Stimulated activated CD4-positive, alpha-beta T cell treated with anti-CD3 and anti-CD28 coated beads, Interleukin-12 subunit alpha, Interleukin-12 subunit beta, amount 100 ng/mL, for 48 hours (primary cell): ENCODE measurements at regions not wholly inside any gene's neighbourhood (a gene's known extent, or its start where the extent isn't known, plus 50 kb on each side); places are given as distances from the start of the nearest gene placed in this dataset.
A peak's percentile ranks its signal among the peaks of the same experiment; 100 is the strongest.
"Not testable (repeated sequence)": the region's sequence is repeated elsewhere in the genome, so short reads cannot be mapped to it uniquely, and the experiment has no call there.

Source experiments
- DNase-seq, 3 donors: peaks; one replicate each; pipeline ENCODE4 v3.0.0-alpha.2; 2020; ENCODE audit warnings: low read depth in 2 of 3, low spot score in 1 of 3

- DNase-seq: not testable (repeated sequence)
Measured at GRCh38 chr2:87196720-87197388, 175.2 kb upstream of the PLGLB1 start.

GRCh38 chr2:87198422-87198821, 176.8 kb upstream of the PLGLB1 start:
- DNase-seq: not testable (repeated sequence)

- not testable (repeated sequence) for DNase-seq
Measured at GRCh38 chr2:87199228-87199627, 177.6 kb upstream of the PLGLB1 start.

- DNase-seq: not testable (repeated sequence)
Measured at GRCh38 chr2:87204569-87205147, 183.0 kb upstream of the PLGLB1 start.

DNA sequence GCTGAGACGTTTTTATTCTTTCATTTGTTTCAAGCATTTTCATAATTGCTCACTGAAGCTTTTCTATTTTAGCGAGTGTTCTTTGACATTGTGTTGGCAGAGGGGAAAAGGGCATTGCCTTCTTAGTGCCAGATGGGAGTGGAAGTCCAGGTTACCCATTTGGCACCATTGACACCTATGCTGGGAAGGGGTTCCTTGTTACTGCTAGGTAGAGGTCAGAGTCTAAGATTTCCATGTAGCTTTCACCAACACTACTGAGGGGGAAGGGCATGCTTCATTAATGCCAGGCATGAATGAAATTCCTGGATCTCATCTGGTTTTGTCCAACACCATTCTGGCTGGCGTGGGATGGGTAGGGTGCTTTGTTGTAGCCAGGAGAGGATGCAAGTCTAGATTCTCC, 191.3 kb upstream of the PLGLB1 start:
- not testable (repeated sequence) for DNase-seq

DNA sequence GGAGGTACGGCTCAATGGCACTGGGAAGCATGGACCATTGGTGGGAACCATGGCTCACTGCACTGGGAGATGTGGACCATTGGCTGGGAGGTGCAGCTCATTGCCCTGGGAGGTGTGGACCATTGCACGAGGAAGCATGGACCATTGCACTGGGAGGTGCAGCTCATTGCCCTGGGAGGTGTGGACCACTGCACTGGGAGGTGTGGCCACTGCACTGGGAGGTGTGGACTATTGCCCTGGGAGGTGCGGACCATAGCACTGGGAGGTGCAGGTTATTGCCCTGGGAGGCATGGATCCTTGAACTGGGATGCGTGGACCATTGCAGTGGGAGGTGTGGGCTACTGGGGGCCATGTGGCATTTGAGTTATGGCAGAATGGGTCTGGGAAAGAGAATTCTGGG, 195.4 kb upstream of the PLGLB1 start:
- DNase-seq: not testable (repeated sequence)

GRCh38 chr2:87217741-87218410, 196.2 kb upstream of the PLGLB1 start:
- peak; percentile 43 to 77 (median 69) for DNase-seq

DNA sequence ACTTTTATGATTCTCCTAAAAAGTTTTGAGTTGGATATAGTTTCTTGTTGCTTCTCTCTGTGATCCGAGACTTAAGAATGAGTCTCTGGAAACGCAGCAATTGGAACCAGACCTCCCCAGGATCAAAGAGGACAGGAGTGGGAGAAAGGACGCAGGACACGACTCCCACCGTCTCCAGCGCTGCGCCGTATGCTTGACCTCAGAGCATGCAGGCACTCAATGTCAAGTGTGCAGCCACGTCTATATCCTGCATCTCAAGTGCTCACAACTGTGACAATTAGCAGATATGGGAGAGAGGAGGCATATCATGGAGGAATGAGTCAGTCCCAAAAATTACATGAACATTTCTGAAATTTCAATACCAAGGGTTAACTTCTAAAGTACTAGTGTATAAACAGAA, 199.0 kb upstream of the PLGLB1 start:
- not testable (repeated sequence) for DNase-seq

GRCh38 chr2:87222131-87222530, 200.5 kb upstream of the PLGLB1 start:
- not testable (repeated sequence) for DNase-seq

- DNase-seq: not testable (repeated sequence)
Measured at GRCh38 chr2:87223873-87224272, 202.2 kb upstream of the PLGLB1 start.

DNA sequence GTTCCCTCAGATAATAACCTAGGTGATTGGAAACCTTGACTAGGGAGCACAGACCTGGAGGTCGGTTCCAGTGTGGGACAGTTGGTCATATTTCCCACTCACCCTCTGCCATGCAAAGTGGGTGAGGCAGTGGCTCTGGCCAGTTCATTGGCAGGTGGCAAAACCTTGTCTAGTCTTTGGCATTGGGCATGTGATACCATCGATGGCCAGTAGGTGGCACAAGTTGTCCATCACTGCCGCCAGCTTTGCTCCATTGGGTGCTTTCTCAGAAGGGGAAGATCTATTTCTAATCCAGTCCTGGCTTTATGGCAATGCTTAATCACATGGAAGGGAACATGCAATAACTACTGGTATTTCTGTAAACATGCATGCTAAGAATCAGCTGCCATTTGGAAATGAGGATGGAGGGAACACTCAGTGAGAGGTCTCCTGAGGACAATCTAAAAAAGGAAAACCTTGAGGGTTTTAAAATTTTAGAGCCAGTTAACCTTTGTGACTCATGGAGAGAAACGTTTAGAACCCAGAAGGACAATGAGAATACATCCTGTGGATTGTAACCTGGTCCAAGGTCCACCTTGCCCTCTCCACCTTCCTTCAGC, 207.5 kb upstream of the PLGLB1 start:
- not testable (repeated sequence) for DNase-seq

GRCh38 chr2:87229964-87230363, 208.3 kb upstream of the PLGLB1 start:
- DNase-seq: not testable (repeated sequence)

GRCh38 chr2:87235333-87235981, 213.8 kb upstream of the PLGLB1 start:
- not testable (repeated sequence) for DNase-seq

DNA sequence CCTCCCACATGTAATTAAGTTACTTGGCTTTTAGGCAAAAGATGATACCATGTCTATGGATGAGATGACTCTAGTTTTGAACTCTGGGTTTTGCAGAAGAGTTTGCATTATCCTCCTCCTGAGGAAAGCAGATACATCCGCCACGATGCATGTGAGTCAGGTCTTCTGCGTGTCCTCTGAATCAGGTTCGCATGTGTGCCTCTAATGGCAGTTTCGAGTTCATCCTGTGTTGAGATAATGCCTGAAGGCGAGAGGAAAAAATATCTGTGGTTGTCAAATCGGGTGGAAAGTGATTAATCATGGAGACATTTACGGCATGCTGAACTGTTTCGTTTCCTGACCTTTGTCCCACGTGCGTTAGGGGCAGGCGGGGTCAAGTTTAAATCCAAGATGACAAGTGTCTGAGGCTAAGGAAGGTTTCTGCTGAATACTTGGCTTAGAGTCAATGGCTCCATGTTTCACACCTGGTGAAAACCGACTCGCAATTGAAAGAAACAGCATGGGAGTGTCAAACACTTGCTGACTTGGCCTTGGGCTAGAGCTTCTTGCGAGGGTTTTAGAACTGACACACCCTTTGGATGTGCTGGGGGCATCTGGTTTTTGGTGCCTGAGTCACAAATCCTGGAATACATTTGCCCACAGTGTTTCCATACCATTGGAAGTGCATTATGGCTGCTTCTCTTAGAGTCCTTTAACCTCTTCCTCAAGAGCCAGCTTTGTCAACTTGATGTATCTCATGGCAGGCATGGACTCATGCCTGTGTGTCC, 216.1 kb upstream of the PLGLB1 start:
- peak in 2 of 3 donors; percentile 29 to 37 for DNase-seq

DNA sequence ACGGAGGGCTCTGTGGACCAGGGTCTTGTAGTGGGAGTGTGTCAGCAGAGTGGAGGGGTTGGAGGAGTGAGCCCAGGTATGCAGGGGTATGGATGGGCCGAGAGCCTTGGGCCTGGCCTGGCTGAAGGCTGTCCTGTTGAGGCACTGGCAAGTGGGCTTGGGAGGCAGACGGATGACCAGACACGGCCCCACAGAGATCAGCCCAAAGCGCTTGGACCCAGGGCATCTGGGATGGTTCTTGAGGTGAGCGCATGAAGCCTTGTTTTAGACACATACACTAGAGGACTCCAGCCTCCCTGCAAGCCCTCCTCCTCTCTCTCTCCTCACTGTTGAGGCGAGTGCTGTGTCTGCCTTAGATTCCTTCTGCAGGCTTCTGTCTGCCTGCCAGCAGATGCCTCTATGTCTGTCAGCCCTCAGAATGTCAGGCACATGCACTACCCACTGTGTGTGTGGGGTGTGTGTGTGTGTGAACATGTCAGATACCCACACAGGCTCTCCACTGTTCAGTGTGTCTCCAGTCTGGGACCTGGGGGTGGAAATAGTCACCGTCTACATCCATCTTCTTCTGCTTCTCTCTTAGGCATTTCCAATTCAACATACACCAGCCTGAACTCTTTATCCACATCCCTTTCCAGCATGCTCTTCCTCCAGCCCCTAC, 218.0 kb upstream of the PLGLB1 start:
- DNase-seq: not testable (repeated sequence)

DNA sequence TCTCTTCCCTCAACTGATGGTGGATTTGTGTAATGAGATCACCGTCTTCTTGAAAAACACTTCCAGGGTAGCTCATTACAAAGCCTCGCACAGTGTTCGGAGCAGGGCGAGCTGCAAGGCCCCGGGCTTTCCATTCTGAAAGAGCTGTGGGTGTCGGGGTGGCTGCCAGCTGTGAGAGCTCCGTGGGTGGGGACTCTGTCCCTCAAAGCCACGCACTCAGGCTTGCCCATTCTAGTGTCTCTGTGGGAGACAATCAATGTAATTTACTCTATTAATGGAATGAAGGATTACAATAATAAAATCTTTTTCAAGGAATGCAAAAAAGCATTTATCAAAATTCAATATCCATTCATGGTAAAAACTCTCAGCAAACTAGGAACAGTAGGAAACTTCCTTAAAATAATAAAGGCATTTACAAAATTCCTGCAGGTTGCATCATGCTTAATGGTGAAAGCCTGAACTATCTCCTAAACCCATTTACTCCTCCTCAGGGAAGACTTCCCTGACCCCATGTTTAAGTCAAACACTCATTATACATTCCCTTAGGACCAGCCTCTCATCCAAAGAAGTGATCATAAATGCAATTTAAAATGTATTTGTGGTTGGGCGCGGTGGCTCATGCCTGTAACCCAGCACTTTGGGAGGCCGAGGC, 224.5 kb upstream of the PLGLB1 start:
- peak in 1 of 3 donors; percentile 33 for DNase-seq

DNA sequence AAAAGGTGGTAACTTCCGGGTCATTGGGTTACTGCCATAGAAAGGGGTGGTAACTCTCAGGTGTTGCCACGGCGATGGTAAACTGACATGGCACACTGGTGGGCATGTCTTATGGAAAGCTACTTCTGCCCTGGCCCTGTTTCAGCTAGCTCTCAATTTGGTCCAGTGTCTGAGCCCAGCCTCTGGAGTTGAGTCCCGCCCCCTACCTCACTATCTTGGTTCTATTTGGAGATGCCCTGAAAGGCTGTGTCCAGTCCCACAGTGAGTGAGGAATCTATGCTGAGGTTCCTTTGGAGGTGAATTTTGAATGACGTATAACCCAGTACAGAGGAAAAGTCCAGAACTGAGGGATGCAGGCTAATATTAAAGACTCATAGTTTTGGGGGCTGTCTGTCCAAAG, 230.4 kb upstream of the PLGLB1 start:
- DNase-seq: not testable (repeated sequence)

DNA sequence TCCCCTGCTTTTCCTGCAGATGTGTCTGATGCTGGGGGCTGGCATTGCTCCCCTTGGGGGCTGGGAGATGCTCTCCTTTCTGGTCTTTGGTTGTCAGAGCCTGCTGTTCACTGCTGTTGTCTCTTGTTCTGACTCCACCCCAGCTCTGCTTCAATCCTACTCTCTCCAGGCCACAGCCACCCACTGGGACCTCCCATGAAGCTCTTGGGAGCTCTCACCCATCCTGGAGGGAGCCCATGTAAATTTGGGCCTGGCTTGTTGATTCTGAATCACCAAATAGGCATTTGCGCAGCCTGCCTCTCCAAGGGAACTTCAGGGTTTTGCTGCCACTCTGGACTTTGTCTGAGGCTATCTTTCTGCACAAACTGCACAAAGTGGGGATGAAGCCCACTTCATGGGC, 232.9 kb upstream of the PLGLB1 start:
- DNase-seq: not testable (repeated sequence)

GRCh38 chr2:87255410-87255809, 233.8 kb upstream of the PLGLB1 start:
- DNase-seq: not testable (repeated sequence)
